NCI-H1048 (cell line): ENCODE measurements at regions not wholly inside any gene's neighbourhood (a gene's known extent, or its start where the extent isn't known, plus 50 kb on each side); places are given as distances from the start of the nearest gene placed in this dataset.
"Not testable (repeated sequence)": the region's sequence is repeated elsewhere in the genome, so short reads cannot be mapped to it uniquely, and the experiment has no call there.

Experiments
- DNase-seq: peaks from one replicate; lab custom pipeline; 2025; lab: John Stamatoyannopoulos, UW

GRCh38 chr4:178970433-178971140 lies 1528.3 kb upstream of the AGA start:
- no peak for DNase-seq

- no peak for DNase-seq
These were observed 1534.6 kb upstream of the AGA start for GRCh38 chr4:178976861-178977260.

GRCh38 chr4:178993306-178993705 lies 1551.1 kb upstream of the AGA start:
- DNase-seq, result no peak

DNA sequence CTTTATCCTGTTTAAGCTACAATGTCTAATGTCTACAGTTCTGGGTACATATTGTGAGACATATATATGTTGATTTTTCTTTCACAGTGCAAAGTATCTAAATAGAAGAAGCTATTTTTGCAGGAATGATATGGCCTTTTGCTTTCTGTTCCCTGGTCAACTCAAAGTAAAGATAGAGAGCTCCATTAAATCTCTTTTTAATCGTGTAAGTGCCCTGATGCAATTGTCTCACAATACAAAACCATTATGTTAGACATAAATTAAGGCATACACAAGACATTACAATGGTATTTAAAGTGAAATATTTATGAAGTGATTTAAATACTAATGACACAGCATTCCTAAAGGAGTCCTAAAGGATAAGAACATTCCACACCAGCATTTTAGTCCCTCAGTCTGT lies 1559.7 kb upstream of the AGA start:
- DNase-seq, result no peak

DNA sequence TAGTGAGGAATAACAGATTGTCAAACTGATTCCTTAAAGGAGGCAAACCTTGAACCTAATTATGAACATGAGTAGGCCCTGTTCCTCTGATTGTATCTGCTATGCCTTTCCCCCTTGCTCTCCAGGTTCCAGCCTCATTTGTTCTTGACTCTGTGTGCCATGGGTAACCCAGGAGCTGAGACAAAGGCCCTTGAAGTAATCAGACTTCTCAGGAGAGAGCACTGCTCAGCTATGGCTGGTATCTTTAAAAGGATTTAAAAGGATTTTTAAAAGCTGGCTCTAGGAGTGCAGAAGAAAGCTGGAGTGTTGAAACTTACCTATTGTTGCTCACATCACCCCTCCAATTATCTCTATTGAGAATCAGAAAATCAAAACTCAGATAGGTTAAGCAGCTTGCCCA lies 1565.5 kb upstream of the AGA start:
- DNase-seq, result no peak

GRCh38 chr4:179017581-179017980 lies 1575.3 kb upstream of the AGA start:
- no peak for DNase-seq

DNA sequence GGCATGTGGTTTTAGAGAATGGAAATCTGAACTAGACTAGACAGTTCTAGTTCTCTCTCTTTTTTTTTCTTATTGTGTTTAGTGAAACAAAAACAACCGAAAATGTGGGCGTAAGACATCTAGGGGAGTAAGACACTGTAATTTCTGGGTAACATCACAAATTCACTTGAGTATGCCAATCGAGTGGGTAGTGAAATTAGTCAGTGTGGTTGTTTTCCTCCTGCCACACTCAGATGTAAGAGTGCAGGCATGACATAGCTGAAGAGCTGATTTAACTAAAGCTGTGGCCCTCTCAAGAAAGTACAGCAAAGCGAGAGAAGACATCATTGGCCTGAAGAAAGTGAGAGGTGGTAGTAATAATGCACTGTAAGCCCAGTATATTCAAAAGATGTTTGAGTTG lies 1585.3 kb upstream of the AGA start:
- DNase-seq, result no peak

GRCh38 chr4:179028321-179028720 lies 1586.1 kb upstream of the AGA start:
- no peak for DNase-seq

DNA sequence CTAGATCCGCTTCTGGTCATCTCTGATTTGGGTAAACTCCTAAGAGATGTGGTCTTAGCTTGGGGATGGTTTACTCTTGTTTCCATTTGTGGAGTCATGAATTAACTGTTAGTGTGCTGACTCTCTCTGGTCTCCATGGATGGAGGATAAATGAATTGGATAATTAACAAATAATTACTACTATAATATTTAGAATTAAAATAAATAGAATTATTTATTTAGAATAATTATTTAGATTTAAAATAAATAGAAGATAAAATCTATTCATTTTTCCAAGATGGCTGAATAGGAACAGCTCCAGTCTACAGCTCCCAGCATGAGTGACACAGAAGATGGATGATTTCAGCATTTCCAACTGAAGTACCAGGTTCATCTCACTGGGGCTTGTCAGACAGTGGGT lies 1587.4 kb upstream of the AGA start:
- DNase-seq, result no peak

GRCh38 chr4:179040259-179040658 lies 1598.0 kb upstream of the AGA start:
- no peak for DNase-seq

GRCh38 chr4:179048839-179049453 lies 1606.7 kb upstream of the AGA start:
- no peak for DNase-seq

DNA sequence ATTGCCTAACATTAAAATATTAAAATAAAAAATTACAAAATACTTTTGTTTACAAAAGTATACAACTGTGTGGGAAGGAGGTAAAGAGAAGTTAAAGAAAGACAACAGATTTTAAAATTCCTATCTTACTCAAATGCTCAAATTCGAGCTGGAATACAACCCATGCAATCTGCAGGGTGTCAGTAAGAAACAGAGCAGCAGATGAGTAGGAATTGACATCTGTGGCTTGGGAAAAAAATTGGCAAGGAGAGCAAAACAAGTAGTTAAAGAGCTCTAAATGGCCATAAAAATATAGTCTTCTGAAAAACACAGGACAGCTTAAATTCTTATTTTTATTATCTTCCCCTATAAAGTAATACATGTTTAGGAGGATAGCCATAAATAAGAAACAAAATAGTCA lies 1609.0 kb upstream of the AGA start:
- no peak for DNase-seq

GRCh38 chr4:179059396-179059795 lies 1617.2 kb upstream of the AGA start:
- no peak for DNase-seq

- not testable (repeated sequence) for DNase-seq
These were observed 1624.0 kb upstream of the AGA start for GRCh38 chr4:179066254-179066653.

GRCh38 chr4:179071131-179071530 lies 1628.9 kb upstream of the AGA start:
- DNase-seq, result no peak

DNA sequence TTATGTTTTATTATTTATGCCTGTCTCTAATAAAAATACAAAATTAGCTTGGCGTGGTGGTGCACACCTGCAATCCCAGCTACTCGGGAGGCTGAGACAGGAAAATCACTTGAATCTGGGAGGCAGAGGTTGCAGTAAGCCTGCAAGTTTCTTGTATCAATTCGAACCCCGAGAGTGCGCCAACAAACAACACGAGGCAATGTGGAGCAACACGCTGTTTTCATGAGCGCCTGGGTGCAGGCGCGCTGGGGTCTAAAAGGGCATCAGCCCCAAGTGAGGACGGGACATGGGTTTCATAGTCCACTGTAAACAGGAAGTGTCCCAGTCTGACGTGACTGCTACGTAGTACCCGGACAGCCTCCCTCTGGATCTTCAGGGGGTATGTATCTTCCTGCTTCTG lies 1634.6 kb upstream of the AGA start:
- no peak for DNase-seq

GRCh38 chr4:179095585-179096221 lies 1653.5 kb upstream of the AGA start:
- DNase-seq, result peak; percentile 3

DNA sequence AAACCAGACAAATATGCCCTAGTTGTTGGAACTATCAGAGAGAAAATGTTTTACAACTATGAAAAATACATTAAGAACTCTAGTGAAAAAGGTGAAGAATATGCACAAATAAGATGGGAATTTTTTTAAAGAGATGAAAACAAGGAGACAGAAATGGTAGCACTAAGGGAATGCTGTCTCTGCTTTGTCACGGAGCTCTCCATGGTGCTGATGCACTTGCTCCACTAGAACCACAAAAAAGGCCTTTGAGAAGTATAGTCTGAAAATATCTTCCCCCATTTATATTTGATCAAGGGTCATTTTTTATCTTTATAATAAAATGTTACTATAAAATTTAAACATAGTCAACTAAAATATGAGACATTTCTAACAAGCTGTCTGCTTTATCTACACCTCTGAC lies 1655.5 kb upstream of the AGA start:
- DNase-seq, result no peak

- DNase-seq, result no peak
These were observed 1668.1 kb upstream of the AGA start for GRCh38 chr4:179110356-179110755.

DNA sequence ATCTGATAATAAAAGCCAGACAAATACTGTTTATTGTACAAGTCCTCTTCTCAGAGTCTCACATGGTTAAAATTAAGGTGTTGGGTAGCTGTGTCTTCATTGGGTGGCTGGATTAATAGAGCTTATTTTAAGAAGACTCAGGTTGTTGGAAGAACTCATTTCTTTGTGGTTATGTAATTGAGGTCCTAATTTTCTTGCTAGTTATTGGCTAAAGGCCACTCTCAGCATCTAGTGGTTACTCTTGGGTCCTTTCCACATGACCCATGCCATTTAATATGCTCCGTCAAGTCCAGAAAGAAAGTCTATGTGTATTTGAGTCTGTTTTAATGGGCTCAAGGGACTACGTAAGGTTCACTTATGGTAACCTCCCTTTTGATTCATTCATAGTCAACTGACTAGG lies 1668.6 kb upstream of the AGA start:
- DNase-seq, result no peak

- DNase-seq, result no peak
These were observed 1670.4 kb upstream of the AGA start for GRCh38 chr4:179112441-179113170.

GRCh38 chr4:179114615-179115014 lies 1672.4 kb upstream of the AGA start:
- no peak for DNase-seq

DNA sequence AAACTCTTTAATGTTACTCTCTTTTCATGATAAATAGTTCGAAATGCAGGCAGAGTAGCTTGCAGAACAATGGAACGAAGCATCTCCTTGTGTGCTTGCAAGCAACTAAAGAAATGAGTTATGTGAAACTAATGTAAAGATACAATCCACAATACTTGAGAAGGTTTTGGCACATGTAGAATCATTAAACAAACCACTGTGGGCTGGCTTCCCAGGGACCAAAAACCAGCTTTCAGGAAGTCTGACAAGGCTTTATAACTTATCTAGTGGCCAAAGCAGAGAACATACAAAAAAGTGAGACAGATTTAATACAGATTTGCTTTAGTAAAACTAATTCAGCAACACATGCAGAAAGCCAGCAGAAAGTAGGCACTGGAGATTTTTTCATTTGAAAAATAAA lies 1673.8 kb upstream of the AGA start:
- DNase-seq, result no peak
